Astrocyte of the cerebellum (primary cell): ENCODE measurements at regions not wholly inside any gene's neighbourhood (a gene's known extent, or its start where the extent isn't known, plus 50 kb on each side); places are given as distances from the start of the nearest gene placed in this dataset.
"Not testable (repeated sequence)": the region's sequence is repeated elsewhere in the genome, so short reads cannot be mapped to it uniquely, and the experiment has no call there.

Source experiments
- DNase-seq: peaks from one replicate; pipeline ENCODE4 v3.0.0-alpha.2; 2011; ENCODE audit warnings: low read depth
- H3K4me3 ChIP-seq: 2 replicates; pipeline ENCODE4 v1.5.1; 2011; ENCODE audit warnings: mild to moderate bottlenecking, low read depth, low read length, moderate library complexity
- in situ Hi-C: cut with HindIII; loops from 2 replicates; pipeline ENCODE4 v1.10.0; 2017; ENCODE audit warnings: low sequenced_read_pairs
- TF ChIP-seq, protein P1 (sequence below): IDR thresholded peaks from 2 replicates; pipeline ENCODE4 v1.5.1; 2012; ENCODE audit warnings: low read length, low read depth, moderate library complexity, mild to moderate bottlenecking; ENCODE audit errors: missing control alignments

DNA sequence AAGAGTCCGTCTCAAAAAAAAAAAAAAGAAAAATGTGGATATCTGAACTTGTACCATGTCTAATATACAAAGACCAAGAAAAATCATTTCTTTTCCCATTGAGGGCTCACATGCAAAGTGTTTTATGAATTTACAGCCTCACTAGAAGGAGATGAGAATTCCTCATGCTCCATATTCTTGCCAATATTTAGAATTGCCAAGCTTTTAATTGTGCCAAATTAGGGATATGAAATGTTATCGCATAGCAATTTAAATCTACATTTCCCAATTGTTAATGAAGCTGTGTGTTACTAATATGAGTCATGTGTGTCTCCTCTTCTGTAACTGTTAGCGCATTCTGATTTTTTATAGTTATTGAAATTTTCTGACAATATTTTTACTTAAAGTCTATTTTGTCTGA is 63.0 kb upstream of the CRYM start:
- no peak for DNase-seq
- in situ Hi-C loops: no loop called here
- no peak overlapping the region for H3K4me3 ChIP-seq
- TF ChIP-seq, protein P1, sequence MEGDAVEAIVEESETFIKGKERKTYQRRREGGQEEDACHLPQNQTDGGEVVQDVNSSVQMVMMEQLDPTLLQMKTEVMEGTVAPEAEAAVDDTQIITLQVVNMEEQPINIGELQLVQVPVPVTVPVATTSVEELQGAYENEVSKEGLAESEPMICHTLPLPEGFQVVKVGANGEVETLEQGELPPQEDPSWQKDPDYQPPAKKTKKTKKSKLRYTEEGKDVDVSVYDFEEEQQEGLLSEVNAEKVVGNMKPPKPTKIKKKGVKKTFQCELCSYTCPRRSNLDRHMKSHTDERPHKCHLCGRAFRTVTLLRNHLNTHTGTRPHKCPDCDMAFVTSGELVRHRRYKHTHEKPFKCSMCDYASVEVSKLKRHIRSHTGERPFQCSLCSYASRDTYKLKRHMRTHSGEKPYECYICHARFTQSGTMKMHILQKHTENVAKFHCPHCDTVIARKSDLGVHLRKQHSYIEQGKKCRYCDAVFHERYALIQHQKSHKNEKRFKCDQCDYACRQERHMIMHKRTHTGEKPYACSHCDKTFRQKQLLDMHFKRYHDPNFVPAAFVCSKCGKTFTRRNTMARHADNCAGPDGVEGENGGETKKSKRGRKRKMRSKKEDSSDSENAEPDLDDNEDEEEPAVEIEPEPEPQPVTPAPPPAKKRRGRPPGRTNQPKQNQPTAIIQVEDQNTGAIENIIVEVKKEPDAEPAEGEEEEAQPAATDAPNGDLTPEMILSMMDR: no peak

DNA sequence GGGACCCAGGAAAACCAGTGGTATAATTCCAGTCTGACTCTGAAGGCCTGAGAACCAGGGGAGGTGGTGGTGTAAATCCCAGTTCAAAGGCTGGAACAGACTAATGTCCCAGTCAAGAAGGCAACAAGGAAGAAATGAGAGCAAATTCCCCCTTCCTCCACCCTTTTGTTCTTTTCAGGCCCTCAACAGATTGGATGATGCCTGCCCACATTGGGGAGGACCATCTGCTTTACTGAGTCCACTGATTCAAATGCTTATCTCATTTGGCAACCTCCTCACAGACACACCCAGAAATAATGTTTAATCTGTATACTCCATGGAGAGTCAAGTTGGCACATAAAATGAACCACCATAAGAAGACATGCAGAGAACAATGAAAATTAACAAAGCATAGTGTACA is 61.9 kb upstream of the CRYM start:
- TF ChIP-seq, protein P1: no peak

DNA sequence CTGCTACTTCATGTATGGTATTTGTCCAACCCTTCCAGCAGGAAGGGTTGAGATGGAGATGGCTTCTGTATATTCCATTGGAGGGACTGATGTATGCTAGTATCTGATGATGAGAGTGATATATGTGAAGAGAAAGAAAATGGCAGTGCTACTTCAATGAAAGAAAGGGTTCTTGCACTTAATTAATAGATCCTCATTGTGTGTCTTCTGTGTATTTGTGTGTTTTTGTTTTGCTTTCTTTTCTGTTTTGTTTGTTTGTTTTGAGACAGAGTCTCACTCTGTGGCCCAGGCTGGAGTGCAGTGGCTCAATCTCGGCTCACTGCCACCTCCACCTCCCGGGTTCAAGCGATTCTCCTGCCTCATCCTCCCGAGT is 61.2 kb upstream of the CRYM start:
- H3K4me3 ChIP-seq: no peak overlapping the region
- TF ChIP-seq, protein P1: no peak
- DNase-seq: no peak
- in situ Hi-C loops: loop anchor here (5.0 kb wide), 1 partner anchor 107 kb away; the partner anchor contains the start of gene ANKS4B

More for the DNA sequence above, 61.9 kb upstream of the CRYM start:
- in situ Hi-C loops: loop anchor here (5.0 kb wide), 1 partner anchor 108 kb away; the partner anchor contains the start of gene ANKS4B
- H3K4me3 ChIP-seq: no peak overlapping the region
- DNase-seq: no peak

GRCh38 chr16:21338537-21339268 is 60.6 kb upstream of the CRYM start:
- TF ChIP-seq, protein P1: no peak
- in situ Hi-C loops: loop anchor here (5.0 kb wide), 1 partner anchor 106 kb away; the partner anchor contains the start of gene ANKS4B
- H3K4me3 ChIP-seq: no peak overlapping the region
- no peak for DNase-seq

GRCh38 chr16:21336231-21336630 is 58.1 kb upstream of the CRYM start:
- TF ChIP-seq, protein P1: no peak
- no peak overlapping the region for H3K4me3 ChIP-seq
- in situ Hi-C loops: loop anchor here (5.0 kb wide), 1 partner anchor 104 kb away; the partner anchor contains the start of gene ANKS4B
- no peak for DNase-seq

DNA sequence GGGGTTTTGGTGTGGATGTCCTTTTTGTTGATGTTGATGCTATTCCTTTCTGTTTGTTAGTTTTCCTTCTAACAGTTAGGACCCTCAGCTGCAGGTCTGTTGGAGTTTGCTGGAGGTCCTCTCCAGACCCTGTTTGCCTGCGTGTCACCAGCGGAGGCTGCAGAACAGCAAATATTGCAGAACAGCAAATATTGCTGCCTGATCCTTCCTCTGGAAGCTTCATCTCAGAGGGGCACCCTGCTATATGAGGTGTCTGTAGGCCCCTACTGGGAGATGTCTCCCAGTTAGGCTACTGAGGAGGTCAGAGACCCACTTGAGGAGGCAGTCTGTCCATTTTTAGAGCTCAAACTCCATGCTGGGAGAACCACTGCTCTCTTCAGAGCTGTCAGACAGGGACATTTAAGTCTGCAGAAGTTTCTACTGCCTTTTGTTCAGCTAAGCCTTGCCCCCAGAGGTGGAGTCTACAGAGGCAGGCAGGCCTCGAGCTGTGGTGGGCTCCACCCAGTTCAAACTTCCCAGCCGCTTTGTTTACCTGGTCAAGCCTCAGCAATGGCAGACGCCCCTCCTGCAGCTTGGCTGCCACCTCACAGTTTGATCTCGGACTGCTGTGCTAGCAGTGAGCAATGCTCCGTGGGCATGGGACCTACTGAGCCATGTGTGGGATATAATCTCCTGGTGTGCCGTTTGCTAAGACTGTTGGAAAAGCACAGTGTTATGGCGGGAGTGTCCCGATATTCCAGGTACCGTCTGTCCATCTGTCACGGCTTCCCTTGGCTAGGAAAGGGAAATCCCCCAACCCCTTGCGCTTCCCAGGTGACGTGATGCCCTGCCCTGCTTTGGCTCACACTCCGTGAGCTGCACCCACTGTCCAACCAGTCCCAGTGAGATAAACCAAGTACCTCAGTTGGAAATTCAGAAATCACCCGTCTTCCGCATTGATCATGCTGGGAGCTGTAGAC is 56.4 kb upstream of the CRYM start:
- in situ Hi-C loops: loop anchor here (5.0 kb wide), 1 partner anchor 102 kb away; the partner anchor contains the start of gene ANKS4B
- not testable (repeated sequence) for DNase-seq, H3K4me3 ChIP-seq

GRCh38 chr16:21333683-21334082 is 55.6 kb upstream of the CRYM start:
- DNase-seq, H3K4me3 ChIP-seq, in situ Hi-C loops: not testable (repeated sequence)
